ENCODE measurements at regions not wholly inside any gene's neighbourhood (a gene's known extent, or its start where the extent isn't known, plus 50 kb on each side); places are given as distances from the start of the nearest gene placed in this dataset.
A peak's percentile ranks its signal among the peaks of the same experiment; 100 is the strongest.

GRCh38 chr2:145110668-145111356, 590.9 kb upstream of the ZEB2 start:
- Histone ChIP-seq H2AFZ (ENCODE audit: low read length, unreplicated experiment) (peak overlapping the region; percentile 57), H3K4me3 (ENCODE audit: low read depth, low read length) (peak overlapping the region; percentile 4; the same call in 1 of the 2 replicates), H3K79me2 (ENCODE audit: control insufficient read depth, insufficient read depth, low read length, unreplicated experiment) (no peaks in the 10 kb centered on the region), H3K4me1 (ENCODE audit: control insufficient read depth, insufficient read depth, low read length, unreplicated experiment) (peaks cover 11% of the 10 kb centered on the region), H3K27ac (ENCODE audit: low read depth, low read length) (peak overlapping the region; percentile 6), H3K36me3 (ENCODE audit: insufficient read depth, low read length) (no peaks in the 10 kb centered on the region), H3K27me3 (ENCODE audit: insufficient read depth, low read length) (no peaks in the 10 kb centered on the region)

GRCh38 chr2:145108959-145109710, 589.2 kb upstream of the ZEB2 start:
- no peak overlapping the region for H2AFZ ChIP-seq (ENCODE audit: low read length, unreplicated experiment)

GRCh38 chr2:145108361-145108778, 588.5 kb upstream of the ZEB2 start:
- H3K4me3 ChIP-seq (ENCODE audit: low read depth, low read length) = no peak overlapping the region
- H3K27ac ChIP-seq (ENCODE audit: low read depth, low read length) = no peak overlapping the region
- peaks cover 11% of the 10 kb centered on the region for H3K4me1 ChIP-seq (ENCODE audit: control insufficient read depth, insufficient read depth, low read length, unreplicated experiment)
- no peaks in the 10 kb centered on the region for H3K27me3 ChIP-seq (ENCODE audit: insufficient read depth, low read length)
- no peaks in the 10 kb centered on the region for H3K79me2 ChIP-seq (ENCODE audit: control insufficient read depth, insufficient read depth, low read length, unreplicated experiment)
- H3K36me3 ChIP-seq (ENCODE audit: insufficient read depth, low read length) = no peaks in the 10 kb centered on the region
- H2AFZ ChIP-seq (ENCODE audit: low read length, unreplicated experiment) = no peak overlapping the region

More at GRCh38 chr2:145108959-145109710, 589.2 kb upstream of the ZEB2 start:
- H3K27me3 ChIP-seq (ENCODE audit: insufficient read depth, low read length) = no peaks in the 10 kb centered on the region
- H3K36me3 ChIP-seq (ENCODE audit: insufficient read depth, low read length) = no peaks in the 10 kb centered on the region
- no peak overlapping the region for H3K4me3 ChIP-seq (ENCODE audit: low read depth, low read length)
- no peaks in the 10 kb centered on the region for H3K79me2 ChIP-seq (ENCODE audit: control insufficient read depth, insufficient read depth, low read length, unreplicated experiment)
- H3K4me1 ChIP-seq (ENCODE audit: control insufficient read depth, insufficient read depth, low read length, unreplicated experiment) = peaks cover 11% of the 10 kb centered on the region
- no peak overlapping the region for H3K27ac ChIP-seq (ENCODE audit: low read depth, low read length)

- Histone ChIP-seq H3K4me1 (ENCODE audit: control insufficient read depth, insufficient read depth, low read length, unreplicated experiment) (peaks cover 11% of the 10 kb centered on the region), H3K36me3 (ENCODE audit: insufficient read depth, low read length) (no peaks in the 10 kb centered on the region), H2AFZ (ENCODE audit: low read length, unreplicated experiment) (no peak overlapping the region), H3K79me2 (ENCODE audit: control insufficient read depth, insufficient read depth, low read length, unreplicated experiment) (no peaks in the 10 kb centered on the region), H3K4me3 (ENCODE audit: low read depth, low read length) (no peak overlapping the region), H3K27me3 (ENCODE audit: insufficient read depth, low read length) (no peaks in the 10 kb centered on the region), H3K27ac (ENCODE audit: low read depth, low read length) (no peak overlapping the region)
These were observed 586.4 kb upstream of the ZEB2 start for GRCh38 chr2:145106293-145106692.

GRCh38 chr2:145102706-145103105, 582.8 kb upstream of the ZEB2 start:
- Histone ChIP-seq H3K27ac (ENCODE audit: low read depth, low read length) (no peak overlapping the region), H3K79me2 (ENCODE audit: control insufficient read depth, insufficient read depth, low read length, unreplicated experiment) (no peaks in the 10 kb centered on the region), H2AFZ (ENCODE audit: low read length, unreplicated experiment) (no peak overlapping the region), H3K4me3 (ENCODE audit: low read depth, low read length) (no peak overlapping the region), H3K36me3 (ENCODE audit: insufficient read depth, low read length) (no peaks in the 10 kb centered on the region), H3K27me3 (ENCODE audit: insufficient read depth, low read length) (no peaks in the 10 kb centered on the region), H3K4me1 (ENCODE audit: control insufficient read depth, insufficient read depth, low read length, unreplicated experiment) (no peaks in the 10 kb centered on the region)

GRCh38 chr2:145100301-145100700, 580.4 kb upstream of the ZEB2 start:
- Histone ChIP-seq H3K79me2 (ENCODE audit: control insufficient read depth, insufficient read depth, low read length, unreplicated experiment) (no peaks in the 10 kb centered on the region), H3K4me1 (ENCODE audit: control insufficient read depth, insufficient read depth, low read length, unreplicated experiment) (peaks cover 16% of the 10 kb centered on the region), H3K36me3 (ENCODE audit: insufficient read depth, low read length) (no peaks in the 10 kb centered on the region), H3K27me3 (ENCODE audit: insufficient read depth, low read length) (no peaks in the 10 kb centered on the region), H3K27ac (ENCODE audit: low read depth, low read length) (no peak overlapping the region), H3K4me3 (ENCODE audit: low read depth, low read length) (no peak overlapping the region), H2AFZ (ENCODE audit: low read length, unreplicated experiment) (no peak overlapping the region)

GRCh38 chr2:145096582-145096981, 576.7 kb upstream of the ZEB2 start:
- Histone ChIP-seq H3K79me2 (ENCODE audit: control insufficient read depth, insufficient read depth, low read length, unreplicated experiment) (no peaks in the 10 kb centered on the region), H3K36me3 (ENCODE audit: insufficient read depth, low read length) (no peaks in the 10 kb centered on the region), H3K27ac (ENCODE audit: low read depth, low read length) (peak overlapping the region; percentile 86), H3K4me1 (ENCODE audit: control insufficient read depth, insufficient read depth, low read length, unreplicated experiment) (peaks cover 34% of the 10 kb centered on the region), H3K4me3 (ENCODE audit: low read depth, low read length) (no peak overlapping the region), H2AFZ (ENCODE audit: low read length, unreplicated experiment) (no peak overlapping the region), H3K27me3 (ENCODE audit: insufficient read depth, low read length) (no peaks in the 10 kb centered on the region)

- no peaks in the 10 kb centered on the region for H3K27me3 ChIP-seq (ENCODE audit: insufficient read depth, low read length)
- peak overlapping the region; percentile 86 for H3K27ac ChIP-seq (ENCODE audit: low read depth, low read length)
- peak overlapping the region; percentile 33; the same call in 1 of the 2 replicates for H3K4me3 ChIP-seq (ENCODE audit: low read depth, low read length)
- H3K36me3 ChIP-seq (ENCODE audit: insufficient read depth, low read length) = no peaks in the 10 kb centered on the region
- H3K79me2 ChIP-seq (ENCODE audit: control insufficient read depth, insufficient read depth, low read length, unreplicated experiment) = no peaks in the 10 kb centered on the region
- H2AFZ ChIP-seq (ENCODE audit: low read length, unreplicated experiment) = peak overlapping the region; percentile 48
- peaks cover 42% of the 10 kb centered on the region for H3K4me1 ChIP-seq (ENCODE audit: control insufficient read depth, insufficient read depth, low read length, unreplicated experiment)
These were observed 575.9 kb upstream of the ZEB2 start for GRCh38 chr2:145095641-145096435.

GRCh38 chr2:145094370-145094769, 574.5 kb upstream of the ZEB2 start:
- H2AFZ ChIP-seq (ENCODE audit: low read length, unreplicated experiment) = no peak overlapping the region
- no peak overlapping the region for H3K27ac ChIP-seq (ENCODE audit: low read depth, low read length)
- H3K27me3 ChIP-seq (ENCODE audit: insufficient read depth, low read length) = no peaks in the 10 kb centered on the region
- peaks cover 42% of the 10 kb centered on the region for H3K4me1 ChIP-seq (ENCODE audit: control insufficient read depth, insufficient read depth, low read length, unreplicated experiment)
- H3K36me3 ChIP-seq (ENCODE audit: insufficient read depth, low read length) = no peaks in the 10 kb centered on the region
- no peaks in the 10 kb centered on the region for H3K79me2 ChIP-seq (ENCODE audit: control insufficient read depth, insufficient read depth, low read length, unreplicated experiment)
- no peak overlapping the region for H3K4me3 ChIP-seq (ENCODE audit: low read depth, low read length)

GRCh38 chr2:145091967-145092366, 572.0 kb upstream of the ZEB2 start:
- no peak overlapping the region; the same call in 1 of the 2 replicates for H3K4me3 ChIP-seq (ENCODE audit: low read depth, low read length)
- peaks cover 48% of the 10 kb centered on the region for H3K4me1 ChIP-seq (ENCODE audit: control insufficient read depth, insufficient read depth, low read length, unreplicated experiment)
- H3K27ac ChIP-seq (ENCODE audit: low read depth, low read length) = peak overlapping the region; percentile 60
- no peaks in the 10 kb centered on the region for H3K36me3 ChIP-seq (ENCODE audit: insufficient read depth, low read length)
- H3K79me2 ChIP-seq (ENCODE audit: control insufficient read depth, insufficient read depth, low read length, unreplicated experiment) = no peaks in the 10 kb centered on the region
- H3K27me3 ChIP-seq (ENCODE audit: insufficient read depth, low read length) = no peaks in the 10 kb centered on the region
- H2AFZ ChIP-seq (ENCODE audit: low read length, unreplicated experiment) = no peak overlapping the region
